Thymus (tissue), 11 donors: ENCODE measurements at regions not wholly inside any gene's neighbourhood (a gene's known extent, or its start where the extent isn't known, plus 50 kb on each side); places are given as distances from the start of the nearest gene placed in this dataset.
"Not testable (repeated sequence)": the region's sequence is repeated elsewhere in the genome, so short reads cannot be mapped to it uniquely, and the experiment has no call there.

Source experiments
- DNase-seq, 9 donors: peaks; one replicate each; pipeline ENCODE4 v3.0.0-alpha.2; 2013; ENCODE audit warnings: low spot score in 9 of 9, low read depth in 6 of 9, missing footprints in 1 of 9
- H3K27ac ChIP-seq, 2 donors: one replicate each; pipeline ENCODE4 v1.5.1; 2013; ENCODE audit warnings: control low read depth in 1 of 2, low read depth in 1 of 2, low read length in 1 of 2, mild to moderate bottlenecking in 1 of 2, moderate library complexity in 1 of 2
- H3K27me3 ChIP-seq, 2 donors: one replicate each; pipeline ENCODE4 v1.5.1; 2013; ENCODE audit warnings: low read length in 1 of 2; ENCODE audit not compliant: control insufficient read depth in 2 of 2, insufficient read depth in 1 of 2
- H3K36me3 ChIP-seq, 2 donors: one replicate each; pipeline ENCODE4 v1.5.1; 2013; ENCODE audit warnings: low read length in 1 of 2, mild to moderate bottlenecking in 1 of 2, moderate library complexity in 1 of 2; ENCODE audit not compliant: control insufficient read depth in 2 of 2, insufficient read depth in 2 of 2
- H3K4me1 ChIP-seq, 2 donors: one replicate each; pipeline ENCODE4 v1.5.1; 2013; ENCODE audit warnings: low read length in 2 of 2; ENCODE audit not compliant: control insufficient read depth in 2 of 2, insufficient read depth in 2 of 2
- H3K4me3 ChIP-seq, 2 donors: one replicate each; pipeline ENCODE4 v1.5.1; 2013; ENCODE audit warnings: low read length in 2 of 2, control low read depth in 1 of 2, mild to moderate bottlenecking in 1 of 2
- H3K9me3 ChIP-seq, 2 donors: one replicate each; pipeline ENCODE4 v1.5.1; 2013; ENCODE audit warnings: low read length in 1 of 2, mild to moderate bottlenecking in 1 of 2; ENCODE audit not compliant: control insufficient read depth in 2 of 2, insufficient read depth in 1 of 2
- WGBS: extraction: QIAGEN DNeasy Blood & Tissue Kit; methylation state at CpG from one replicate; pipeline ENCODE4 v1.1.7; 2013; 5-methylcytosine and 5-hydroxymethylcytosine counted together
- donor health status: healthy.

DNA sequence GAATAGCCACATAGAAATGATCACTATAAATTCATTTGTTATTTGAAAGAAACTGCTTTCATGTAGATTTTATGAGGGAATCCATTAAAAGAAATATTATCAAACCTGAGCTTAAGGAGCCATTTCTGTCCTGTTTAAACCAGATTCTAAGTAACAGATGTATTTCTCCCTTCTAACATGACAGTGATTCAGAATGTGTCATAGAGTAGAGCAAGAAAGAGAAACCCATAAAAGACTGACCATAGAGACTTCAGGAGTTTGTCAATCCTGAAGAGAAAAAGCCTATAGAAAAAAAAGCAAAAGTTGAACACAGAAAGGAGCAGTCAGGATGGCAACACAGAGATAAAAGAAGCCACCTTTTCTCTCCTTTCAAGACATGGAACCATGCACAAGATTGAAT is 390.6 kb downstream of the PRIM2 start:
- DNase-seq, H3K4me1 ChIP-seq, H3K27ac ChIP-seq, H3K9me3 ChIP-seq, H3K36me3 ChIP-seq, H3K4me3 ChIP-seq, H3K27me3 ChIP-seq: not testable (repeated sequence)

DNA sequence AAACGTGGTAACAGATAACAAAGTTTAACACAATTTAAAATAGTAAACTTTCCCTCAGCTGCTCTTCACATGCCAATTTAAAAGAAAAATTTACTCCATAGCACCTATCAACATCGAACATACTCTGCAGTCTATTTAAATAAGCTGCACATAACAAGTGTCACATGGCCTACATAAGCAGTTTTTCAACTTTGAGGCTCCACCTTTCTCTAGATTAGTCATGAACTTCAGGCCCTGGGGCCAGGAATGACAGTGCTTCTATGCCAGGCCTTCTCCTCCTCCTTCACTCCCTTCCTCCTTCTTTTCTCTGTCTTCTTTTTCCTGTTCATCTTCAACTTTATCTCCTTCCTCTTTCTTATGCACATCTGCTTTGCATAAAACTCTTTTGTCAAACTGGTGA is 405.1 kb downstream of the PRIM2 start:
- not testable (repeated sequence) for H3K9me3 ChIP-seq

DNA sequence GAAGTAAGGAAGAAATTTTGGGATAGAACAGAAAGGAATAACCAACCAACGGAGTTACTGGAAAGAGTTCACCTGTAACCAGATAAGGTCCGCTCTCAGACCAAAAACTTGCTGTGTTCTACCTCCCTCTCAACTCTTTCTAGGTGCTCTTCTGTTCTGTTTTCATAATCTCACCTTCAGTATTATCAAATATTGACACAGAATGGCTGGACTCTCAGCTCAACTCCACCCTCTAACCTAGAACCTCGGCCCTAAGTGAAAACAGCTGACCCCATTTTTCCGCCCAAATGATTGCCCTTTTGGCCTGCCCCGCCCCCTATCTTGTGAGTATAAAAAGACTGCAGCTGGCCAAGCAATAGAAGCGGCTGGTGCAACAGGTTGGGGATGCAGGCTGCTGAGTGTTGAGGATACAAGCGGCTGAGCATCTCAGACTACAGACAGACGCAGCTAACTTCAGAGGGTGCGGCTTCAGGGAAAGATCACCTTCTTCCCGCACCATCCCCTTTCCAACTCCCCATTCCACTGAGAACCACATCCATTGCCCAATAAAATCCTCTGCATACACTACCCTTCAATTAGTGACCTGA is 406.5 kb downstream of the PRIM2 start:
- not testable (repeated sequence) for H3K27ac ChIP-seq, DNase-seq, H3K9me3 ChIP-seq, H3K4me3 ChIP-seq, H3K36me3 ChIP-seq, H3K4me1 ChIP-seq, H3K27me3 ChIP-seq
- WGBS = 86% methylated on average over 10 of the region's 10 CpGs

More for the DNA sequence above, 405.1 kb downstream of the PRIM2 start:
- H3K36me3 ChIP-seq, H3K4me3 ChIP-seq, H3K27me3 ChIP-seq, H3K27ac ChIP-seq, DNase-seq, H3K4me1 ChIP-seq: not testable (repeated sequence)
- 90% methylated on average over 1 of the region's 2 CpGs for WGBS

DNA sequence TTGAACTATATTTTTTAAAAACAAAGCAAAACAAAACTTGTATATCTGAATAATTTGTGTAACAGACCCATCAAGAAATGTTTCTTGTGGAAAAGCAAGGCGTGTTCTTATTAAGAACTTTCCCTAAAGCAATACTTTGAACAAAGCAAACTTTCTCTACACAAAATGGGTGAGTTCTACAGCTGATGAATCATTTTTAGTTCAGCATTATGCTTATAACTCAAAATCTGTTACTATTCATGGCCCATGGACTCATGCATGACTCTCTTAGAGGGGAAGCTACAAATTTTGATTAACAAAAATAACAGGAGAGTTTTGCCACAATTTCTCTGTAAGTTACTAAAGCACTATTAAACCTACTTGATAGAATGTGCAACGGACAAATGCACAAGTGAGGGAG is 412.0 kb downstream of the PRIM2 start:
- not testable (repeated sequence) for H3K9me3 ChIP-seq, H3K27ac ChIP-seq, H3K36me3 ChIP-seq, H3K4me1 ChIP-seq, DNase-seq, H3K27me3 ChIP-seq, H3K4me3 ChIP-seq
- 80% methylated on average over 1 of the region's 2 CpGs for WGBS

DNA sequence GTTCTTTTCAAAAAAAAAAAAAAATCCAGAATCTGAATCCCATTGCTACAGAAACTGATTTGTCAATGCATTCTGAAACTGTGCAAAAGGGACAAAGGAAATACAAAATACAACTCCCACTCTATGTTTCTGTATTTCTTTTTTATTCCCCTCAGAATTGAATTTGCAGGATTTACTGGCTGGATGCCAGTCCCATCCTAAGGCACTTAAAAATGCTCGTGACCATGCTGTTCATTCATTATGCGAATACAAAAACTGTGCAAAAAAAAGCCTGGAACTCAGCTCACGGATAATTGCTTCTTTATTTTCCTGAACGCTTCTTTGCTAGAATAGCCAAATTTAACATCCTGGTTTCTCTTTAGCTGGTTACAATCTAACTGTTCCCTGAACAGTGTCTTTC is 413.3 kb downstream of the PRIM2 start:
- DNase-seq, H3K27me3 ChIP-seq, H3K36me3 ChIP-seq, H3K9me3 ChIP-seq, H3K4me1 ChIP-seq, H3K27ac ChIP-seq, H3K4me3 ChIP-seq: not testable (repeated sequence)
- 77% methylated on average over 4 of the region's 4 CpGs for WGBS

DNA sequence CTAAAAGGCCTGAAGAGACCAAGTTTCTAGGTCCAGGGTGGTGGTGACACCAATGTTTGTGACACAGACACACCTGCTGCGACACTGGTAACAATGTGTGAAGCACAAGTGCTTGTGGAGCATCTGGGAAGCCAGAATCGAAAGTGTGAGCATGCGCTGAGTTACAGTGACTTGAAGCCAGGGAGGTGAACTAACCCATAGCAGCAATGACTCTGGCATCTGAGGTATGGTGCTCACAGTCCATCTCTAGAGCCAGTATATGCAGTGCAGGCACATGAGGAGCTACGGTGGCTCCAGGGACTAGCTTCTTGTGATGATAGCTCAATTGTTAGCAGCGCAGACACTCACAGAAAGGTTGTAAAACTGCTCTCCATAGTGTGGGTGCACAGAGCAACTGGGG is 430.3 kb downstream of the PRIM2 start:
- WGBS = 94% methylated on average over 5 of the region's 5 CpGs
- not testable (repeated sequence) for H3K27me3 ChIP-seq, H3K36me3 ChIP-seq, H3K4me1 ChIP-seq, H3K4me3 ChIP-seq, DNase-seq, H3K9me3 ChIP-seq, H3K27ac ChIP-seq

DNA sequence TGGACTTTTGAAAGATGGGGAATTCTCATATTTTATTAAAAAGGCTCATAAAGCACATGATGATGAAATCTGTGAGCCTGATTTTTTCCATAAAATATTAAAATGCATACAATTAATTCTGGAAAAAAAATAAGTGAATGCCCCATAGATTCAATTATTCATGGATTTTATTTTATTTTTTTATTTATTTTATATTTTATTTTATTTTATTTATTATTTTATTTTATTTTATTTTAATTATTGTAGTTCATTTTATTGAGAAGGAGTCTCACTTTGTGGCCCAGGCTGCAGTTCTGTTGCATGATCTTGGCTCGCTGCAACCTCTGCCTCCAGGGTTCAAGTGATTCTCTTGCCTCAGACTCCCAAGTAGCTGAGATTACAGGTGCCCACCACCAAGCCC is 442.4 kb downstream of the PRIM2 start:
- not testable (repeated sequence) for DNase-seq, H3K27me3 ChIP-seq, H3K4me1 ChIP-seq, H3K4me3 ChIP-seq, H3K27ac ChIP-seq, H3K36me3 ChIP-seq, H3K9me3 ChIP-seq
- 98% methylated on average over 1 of the region's 1 CpG for WGBS

DNA sequence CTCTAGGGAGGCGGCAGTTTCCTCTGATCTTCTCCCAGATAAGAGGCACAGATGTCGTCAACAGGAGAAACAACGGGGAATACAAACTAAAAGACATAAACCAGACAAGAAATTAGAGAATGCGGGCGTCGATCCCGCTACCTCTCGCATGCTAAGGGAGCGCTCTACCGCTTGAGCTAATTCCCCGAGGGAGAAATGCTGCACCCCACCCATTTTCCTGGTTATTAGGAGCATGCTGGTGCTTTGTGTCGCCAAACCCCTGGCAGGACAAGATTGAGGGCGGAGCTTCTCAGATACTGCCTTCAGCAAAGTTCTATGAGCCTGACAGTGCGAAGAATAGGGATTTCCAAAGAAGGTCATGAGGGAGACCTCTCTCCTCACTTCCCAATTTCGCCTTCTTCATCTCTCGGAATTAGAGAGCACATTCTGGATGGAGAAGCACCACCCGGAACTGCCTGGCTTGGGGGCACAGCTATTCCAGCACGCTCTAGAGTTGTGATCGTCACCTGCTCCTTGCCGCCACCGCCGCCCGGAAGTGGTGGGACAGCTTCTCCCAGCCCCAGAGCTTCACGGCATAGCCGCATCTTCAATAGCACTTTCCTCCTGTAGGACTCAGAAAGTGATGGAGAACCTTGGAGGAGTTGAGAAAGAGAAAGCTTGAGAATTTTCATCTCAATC is 475.4 kb downstream of the PRIM2 start:
- peak in 1 of 9 donors; percentile 1 for DNase-seq

DNA sequence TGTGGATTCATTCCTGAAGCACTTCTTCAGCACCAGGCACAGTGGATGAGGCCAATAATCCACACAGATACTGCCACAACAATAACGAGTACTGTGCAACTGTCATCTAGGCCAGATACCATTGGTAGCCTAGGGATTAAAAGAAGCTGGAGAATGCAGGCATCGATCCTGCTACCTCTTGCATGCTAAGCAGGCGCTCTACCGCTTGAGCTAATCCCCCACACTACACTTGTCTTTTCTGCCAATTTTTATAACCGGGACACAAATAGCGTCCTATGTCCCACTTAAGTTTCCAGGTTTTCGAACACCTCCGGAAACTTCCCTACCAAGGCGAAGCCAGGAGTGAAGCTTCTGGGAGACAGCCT is 475.9 kb downstream of the PRIM2 start:
- H3K27ac ChIP-seq, H3K27me3 ChIP-seq, H3K9me3 ChIP-seq, H3K36me3 ChIP-seq, H3K4me1 ChIP-seq, DNase-seq, H3K4me3 ChIP-seq: not testable (repeated sequence)
- WGBS = 12% methylated on average over 9 of the region's 9 CpGs

More for the DNA sequence above, 475.4 kb downstream of the PRIM2 start:
- H3K27ac ChIP-seq, H3K9me3 ChIP-seq, H3K27me3 ChIP-seq, H3K4me3 ChIP-seq, H3K36me3 ChIP-seq, H3K4me1 ChIP-seq: not testable (repeated sequence)
- 11% methylated on average over 25 of the region's 25 CpGs for WGBS
